HEK293T (cell line): ENCODE measurements at regions not wholly inside any gene's neighbourhood (a gene's known extent, or its start where the extent isn't known, plus 50 kb on each side); places are given as distances from the start of the nearest gene placed in this dataset.
"Not testable (repeated sequence)": the region's sequence is repeated elsewhere in the genome, so short reads cannot be mapped to it uniquely, and the experiment has no call there.

Experiments
- CTCF ChIA-PET: fragments of 350-600 bp; formaldehyde crosslinking; extraction: SDS; loops from one replicate; lab custom pipeline; 2021; ENCODE audit warnings: antibody characterized with exemption, inconsistent platforms; lab: Yijun Ruan, JAX
- POLR2A ChIA-PET: fragments of 350-600 bp; formaldehyde crosslinking; extraction: SDS; loops from one replicate; lab custom pipeline; 2020; ENCODE audit warnings: antibody characterized with exemption, inconsistent platforms; lab: Yijun Ruan, JAX
- DNase-seq: peaks from one replicate; pipeline ENCODE4 v3.0.0; 2012; ENCODE audit warnings: mixed read lengths; ENCODE audit errors: extremely low spot score
- ARNT ChIP-seq: fragments of 450-650 bp; IDR thresholded peaks from 2 replicates; pipeline ENCODE4 v1.6.1; 2017; ENCODE audit warnings: mild to moderate bottlenecking
- BHLHE40 ChIP-seq: fragments of 450-650 bp; IDR thresholded peaks from 2 replicates; pipeline ENCODE4 v1.6.1; 2016; ENCODE audit warnings: mild to moderate bottlenecking, moderate library complexity, borderline replicate concordance
- CTBP1 ChIP-seq: fragments of 450-650 bp; IDR thresholded peaks from 2 replicates; pipeline ENCODE4 v1.6.1; 2016; ENCODE audit warnings: borderline replicate concordance
- ELF4 ChIP-seq: fragments of 450-650 bp; IDR thresholded peaks from 2 replicates; pipeline ENCODE4 v1.6.1; 2017; ENCODE audit warnings: antibody characterized with exemption
- FOXA1 ChIP-seq: fragments of 450-650 bp; IDR thresholded peaks from 2 replicates; pipeline ENCODE4 v1.6.1; 2016; ENCODE audit warnings: mild to moderate bottlenecking
- FOXK2 ChIP-seq: fragments of 450-650 bp; IDR thresholded peaks from 2 replicates; pipeline ENCODE4 v1.6.1; 2016; ENCODE audit warnings: mild to moderate bottlenecking
- FOXM1 ChIP-seq: fragments of 450-650 bp; IDR thresholded peaks from 2 replicates; pipeline ENCODE4 v1.6.1; 2017; ENCODE audit warnings: mild to moderate bottlenecking, borderline replicate concordance
- HDGF ChIP-seq: fragments of 450-650 bp; IDR thresholded peaks from 2 replicates; pipeline ENCODE4 v1.6.1; 2017; ENCODE audit warnings: antibody characterized with exemption, borderline replicate concordance
- L3MBTL2 ChIP-seq: fragments of 450-650 bp; conservative IDR thresholded peaks from 2 replicates; pipeline ENCODE4 v1.6.1; 2016; ENCODE audit warnings: mild to moderate bottlenecking
- LEF1 ChIP-seq: fragments of 450-650 bp; IDR thresholded peaks from 2 replicates; pipeline ENCODE4 v1.6.1; 2017; ENCODE audit warnings: mild to moderate bottlenecking, borderline replicate concordance
- NFRKB ChIP-seq: fragments of 450-650 bp; IDR thresholded peaks from 2 replicates; pipeline ENCODE4 v1.6.1; 2016; ENCODE audit warnings: mild to moderate bottlenecking, moderate library complexity
- SP1 ChIP-seq: fragments of 450-650 bp; IDR thresholded peaks from 2 replicates; pipeline ENCODE4 v1.6.1; 2017
- SUZ12 ChIP-seq: fragments of 450-650 bp; IDR thresholded peaks from 2 replicates; pipeline ENCODE4 v1.6.1; 2016; ENCODE audit warnings: mild to moderate bottlenecking
- TARDBP ChIP-seq: fragments of 450-650 bp; IDR thresholded peaks from 2 replicates; pipeline ENCODE4 v1.6.1; 2016
- ZNF384 ChIP-seq: fragments of 450-650 bp; IDR thresholded peaks from 2 replicates; pipeline ENCODE4 v1.6.1; 2016
- TF ChIP-seq, protein P1 (sequence below): fragments of 450-650 bp; IDR thresholded peaks from 2 replicates; pipeline ENCODE4 v1.6.1; 2016

DNA sequence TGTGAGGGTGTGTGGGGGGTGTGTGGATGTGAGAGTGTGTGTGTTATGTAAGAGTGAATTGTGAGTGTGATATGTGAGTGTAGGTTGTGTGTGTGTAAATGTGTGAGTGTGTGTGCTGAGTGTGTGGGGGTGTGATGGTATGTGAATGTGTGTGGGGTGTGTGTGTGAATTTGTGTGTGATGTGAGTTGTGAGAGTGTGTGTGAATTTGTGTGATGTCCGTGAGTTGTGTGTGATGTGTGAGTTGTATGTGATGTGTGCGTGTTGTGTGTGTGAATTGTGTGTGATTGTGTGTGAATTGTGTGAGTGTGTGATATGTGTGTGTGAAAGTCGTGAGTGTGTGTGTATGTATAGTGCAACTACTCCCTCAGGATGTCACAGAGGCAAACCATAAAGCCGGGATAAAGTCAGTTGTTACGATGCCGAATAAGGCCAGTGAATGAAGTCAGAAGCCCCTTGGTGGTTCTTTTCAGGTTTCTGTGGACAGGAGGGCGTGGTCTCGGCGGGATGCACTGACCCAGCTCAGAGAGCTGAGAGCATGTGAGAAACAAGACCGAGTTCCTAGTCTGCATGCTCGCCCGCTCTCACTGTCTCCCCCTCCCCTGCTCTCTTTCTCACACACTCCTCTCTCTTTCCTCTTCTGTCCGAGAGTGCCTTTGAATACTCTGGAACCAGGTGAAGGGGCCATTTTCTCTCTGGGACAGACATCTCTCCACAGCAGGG is 71.8 kb upstream of the MAX start:
- TF ChIP-seq ARNT (no peak), ZNF384 (no peak), CTBP1 (no peak)
- ChIA-PET CTCF (no interaction called here), POLR2A (interaction anchor here (1.2 kb wide), 1 partner anchor 238 kb away, joined by 4 read pairs; no protein-coding TSS in a partner anchor)
- DNase-seq, result no peak

DNA sequence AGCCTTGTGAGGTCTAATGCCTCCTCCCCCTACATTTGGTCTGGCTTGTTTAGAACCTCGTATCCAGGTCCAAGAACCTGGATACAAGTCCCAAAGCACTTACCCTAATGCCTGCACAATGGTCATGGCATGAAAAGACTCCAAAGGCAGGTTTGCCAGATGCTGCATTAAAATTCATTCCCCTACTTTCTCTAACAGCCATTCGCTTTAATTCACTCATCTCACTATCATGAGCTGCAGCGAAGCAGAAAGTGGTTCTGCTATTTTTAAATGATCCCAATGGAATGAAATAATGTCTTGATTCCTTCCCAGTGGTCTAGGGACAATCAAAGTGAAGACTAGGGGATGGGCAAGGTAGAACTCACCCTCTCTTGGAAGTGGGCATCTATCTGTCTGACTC is 72.5 kb upstream of the MAX start:
- TF ChIP-seq FOXK2 (no peak), L3MBTL2 (no peak), SP1 (no peak), ZNF384 (no peak)
- ChIA-PET POLR2A (interaction anchor here (1.2 kb wide), 1 partner anchor 237 kb away, joined by 4 read pairs; no protein-coding TSS in a partner anchor), CTCF (no interaction called here)
- DNase-seq, result no peak

DNA sequence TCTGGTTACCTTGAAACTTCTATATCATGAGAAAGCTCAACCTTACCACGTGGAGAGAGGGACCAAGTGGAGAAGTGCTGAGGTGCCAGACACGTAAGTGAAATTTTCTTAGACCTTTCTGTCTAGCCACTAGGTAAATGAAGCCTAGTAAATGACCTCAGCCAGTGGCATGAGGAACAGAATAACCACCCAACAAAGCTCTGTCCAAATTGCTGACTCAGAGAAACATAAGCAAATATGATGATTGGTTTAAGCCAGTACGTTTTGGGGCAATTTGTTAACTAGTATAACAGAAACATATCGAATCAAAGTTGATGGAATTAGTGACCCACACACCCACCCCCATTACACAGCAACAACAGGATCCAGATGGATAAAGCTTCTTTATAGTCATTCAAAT is 75.2 kb upstream of the MAX start:
- ChIA-PET POLR2A (no interaction called here), CTCF (no interaction called here)

DNA sequence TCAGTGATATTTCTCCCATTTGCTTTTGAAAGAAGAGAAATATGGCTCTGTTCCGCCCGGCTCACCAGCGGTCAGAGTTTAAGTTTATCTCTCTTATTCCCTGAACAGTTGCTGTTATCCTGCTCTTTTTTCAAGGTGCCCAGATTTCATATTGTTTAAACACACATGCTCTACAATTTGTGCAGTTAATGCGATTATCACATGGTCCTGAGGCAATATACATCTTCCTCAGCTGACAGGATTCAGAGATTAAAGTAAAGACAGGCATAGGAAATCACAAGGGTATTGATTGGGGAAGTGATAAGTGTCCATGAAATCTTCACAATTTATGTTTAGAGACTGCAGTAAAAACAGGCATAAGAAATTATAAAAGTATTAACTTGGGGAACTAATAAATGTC is 76.9 kb upstream of the MAX start:
- CTCF ChIA-PET, DNase-seq, POLR2A ChIA-PET: not testable (repeated sequence)

More for the DNA sequence above, 75.2 kb upstream of the MAX start:
- TF ChIP-seq FOXK2 (no peak), TARDBP (no peak), ZNF384 (no peak), HDGF (no peak), L3MBTL2 (no peak), NFRKB (no peak)
- TF ChIP-seq, protein P1, sequence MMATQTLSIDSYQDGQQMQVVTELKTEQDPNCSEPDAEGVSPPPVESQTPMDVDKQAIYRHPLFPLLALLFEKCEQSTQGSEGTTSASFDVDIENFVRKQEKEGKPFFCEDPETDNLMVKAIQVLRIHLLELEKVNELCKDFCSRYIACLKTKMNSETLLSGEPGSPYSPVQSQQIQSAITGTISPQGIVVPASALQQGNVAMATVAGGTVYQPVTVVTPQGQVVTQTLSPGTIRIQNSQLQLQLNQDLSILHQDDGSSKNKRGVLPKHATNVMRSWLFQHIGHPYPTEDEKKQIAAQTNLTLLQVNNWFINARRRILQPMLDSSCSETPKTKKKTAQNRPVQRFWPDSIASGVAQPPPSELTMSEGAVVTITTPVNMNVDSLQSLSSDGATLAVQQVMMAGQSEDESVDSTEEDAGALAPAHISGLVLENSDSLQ, result no peak
- no peak for DNase-seq

DNA sequence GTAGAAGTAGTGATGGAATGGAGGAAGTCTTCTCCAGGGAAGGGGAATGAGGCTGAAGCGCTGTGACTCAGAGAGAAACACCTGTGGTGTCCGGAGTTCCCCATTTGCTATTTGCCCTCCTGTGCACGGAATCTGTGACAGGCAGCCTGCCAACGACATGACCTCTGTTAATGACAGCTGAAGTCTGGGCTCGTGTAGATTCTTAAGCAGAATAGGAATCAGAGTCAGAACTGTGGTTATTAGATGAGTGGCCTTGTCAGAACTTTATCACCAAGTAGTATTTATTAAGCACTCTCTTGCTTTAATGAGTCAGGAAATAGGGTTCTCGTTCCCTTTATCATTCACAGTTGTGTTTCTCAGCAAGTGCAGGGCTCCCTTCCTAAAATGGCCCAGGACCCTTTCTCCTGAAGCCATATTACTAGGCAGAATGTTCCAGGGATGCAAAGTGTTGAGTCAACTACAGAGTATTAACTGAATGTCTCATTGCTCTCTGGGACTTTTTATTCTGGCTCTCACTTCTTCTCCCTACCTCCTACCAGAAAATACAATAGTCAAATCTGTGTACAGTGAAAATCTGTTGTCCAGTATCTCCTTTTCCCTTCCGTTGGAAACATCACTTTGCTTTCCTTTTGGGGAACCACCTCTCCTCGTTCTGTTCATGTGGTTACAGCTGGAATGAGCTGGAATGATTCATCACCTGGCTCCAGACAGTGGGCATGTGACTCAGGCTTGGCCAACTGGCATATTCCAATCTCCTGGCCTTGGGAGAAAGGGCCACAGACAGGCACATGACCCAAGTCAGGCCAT is 77.8 kb upstream of the MAX start:
- ChIA-PET CTCF (no interaction called here), POLR2A (no interaction called here)
- no peak for DNase-seq
- TF ChIP-seq NFRKB (no peak), TARDBP (no peak), FOXA1 (no peak), CTBP1 (no peak), FOXM1 (no peak), LEF1 (no peak)

DNA sequence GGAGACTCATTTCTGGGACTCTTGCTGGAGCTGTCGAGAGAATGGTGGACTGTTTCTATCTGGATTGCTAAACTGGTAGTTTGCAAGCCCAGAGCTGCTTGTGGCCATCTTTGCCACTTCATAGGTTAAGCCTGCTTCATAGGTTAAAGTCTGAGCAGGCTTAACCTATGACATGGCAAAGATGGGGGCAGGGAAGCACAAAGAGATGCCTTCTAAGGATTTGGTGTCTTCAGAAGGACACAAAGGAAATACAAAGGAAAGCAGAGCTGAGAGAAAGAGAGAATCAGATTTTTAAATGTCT is 78.4 kb upstream of the MAX start:
- TF ChIP-seq SP1 (no peak), FOXM1 (no peak)
- POLR2A ChIA-PET, result no interaction called here
- DNase-seq, result no peak
- CTCF ChIA-PET, result no interaction called here

DNA sequence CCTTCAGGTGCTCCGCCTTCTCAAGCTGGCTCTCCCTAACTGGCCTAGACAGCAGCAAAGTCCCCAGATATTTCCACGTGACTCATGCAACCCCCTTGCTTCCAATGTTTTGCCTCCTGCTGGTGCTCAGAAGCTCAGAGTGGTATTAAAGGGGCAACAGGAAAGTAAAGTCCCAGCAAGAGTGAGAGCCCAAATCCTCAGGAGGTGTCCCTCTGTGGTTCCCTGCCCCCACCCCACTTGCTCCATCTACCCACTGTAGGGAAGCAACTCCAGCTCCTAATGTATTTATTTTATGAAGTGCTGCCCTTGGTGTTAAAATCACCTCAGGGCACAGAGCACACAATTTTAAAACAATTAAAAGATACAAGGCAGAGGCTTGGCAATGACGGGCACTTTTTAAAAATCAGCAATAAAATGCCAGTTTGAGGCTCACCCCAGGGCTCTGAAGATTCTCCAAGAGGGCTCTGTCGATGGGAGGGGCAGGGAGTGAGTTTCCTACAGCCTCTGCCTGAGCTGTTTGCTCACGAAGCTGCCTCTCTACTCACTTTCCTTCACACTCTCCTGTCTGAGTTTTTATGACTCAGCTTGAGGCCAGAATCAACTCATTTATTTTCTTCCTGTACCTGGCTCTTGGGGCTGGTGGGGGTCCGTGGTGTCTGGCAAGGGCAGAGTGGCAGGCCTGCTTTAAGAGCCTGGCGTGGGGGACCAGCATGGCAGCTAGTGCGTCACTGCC is 81.9 kb upstream of the MAX start:
- no peak for DNase-seq
- ChIA-PET POLR2A (no interaction called here), CTCF (no interaction called here)
- TF ChIP-seq ARNT (no peak), FOXM1 (no peak), HDGF (no peak), FOXK2 (no peak), CTBP1 (no peak), FOXA1 (no peak), L3MBTL2 (no peak), SP1 (no peak), NFRKB (no peak), BHLHE40 (no peak), TARDBP (no peak), LEF1 (no peak)
- TF ChIP-seq, protein P1, result no peak

DNA sequence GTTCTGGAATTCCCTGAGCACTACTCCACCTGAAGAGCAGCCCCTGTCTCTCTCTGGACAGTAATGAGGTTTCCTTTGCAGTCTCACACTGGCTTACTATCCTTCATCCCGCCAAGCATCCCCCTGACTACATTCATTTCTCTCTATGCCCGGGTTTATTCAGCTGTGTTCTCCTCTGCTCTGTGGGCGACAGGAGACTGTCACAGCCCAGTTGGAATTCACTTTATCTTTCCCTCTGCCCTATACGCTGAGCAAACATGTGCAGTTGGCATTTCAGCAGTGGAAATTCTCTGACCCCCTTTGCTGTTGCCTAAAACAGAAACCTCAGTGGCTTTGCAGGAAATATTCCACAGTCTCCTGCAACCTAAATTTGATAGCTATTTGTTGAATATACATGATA is 83.5 kb upstream of the MAX start:
- no peak for DNase-seq
- POLR2A ChIA-PET, result no interaction called here
- TF ChIP-seq TARDBP, result no peak
- TF ChIP-seq SP1, result no peak
- no peak for TF ChIP-seq CTBP1
- TF ChIP-seq NFRKB, result no peak
- TF ChIP-seq ELF4, result no peak
- TF ChIP-seq FOXM1, result no peak
- TF ChIP-seq L3MBTL2, result no peak
- no peak for TF ChIP-seq HDGF
- no peak for TF ChIP-seq ARNT
- TF ChIP-seq, protein P1, result no peak
- no peak for TF ChIP-seq SUZ12
- TF ChIP-seq FOXA1, result no peak
- TF ChIP-seq FOXK2, result no peak
- TF ChIP-seq ZNF384, result no peak
- no peak for TF ChIP-seq LEF1
- CTCF ChIA-PET, result no interaction called here
